Right cardiac atrium (tissue), 5 donors: ENCODE measurements at regions not wholly inside any gene's neighbourhood (a gene's known extent, or its start where the extent isn't known, plus 50 kb on each side); places are given as distances from the start of the nearest gene placed in this dataset.

Experiments
- ATAC-seq, 2 donors: fragments of 200-7000 bp; cut with Tn5 transposase; one replicate each; pipeline versions ENCODE4 v1.8.0 to v1.9.1; 2020; ENCODE audit warnings: moderate library complexity in 2 of 2, mild to moderate bottlenecking in 1 of 2
- DNase-seq, 3 donors: peaks; one replicate each; pipeline ENCODE4 v3.0.0-alpha.2; 2020
- H3K27ac ChIP-seq: one replicate; pipeline ENCODE4 v1.5.1; 2013; ENCODE audit warnings: mild to moderate bottlenecking, low read length, control low read depth, moderate library complexity
- H3K27me3 ChIP-seq: one replicate; pipeline ENCODE4 v1.6.1; 2013; ENCODE audit not compliant: control insufficient read depth, insufficient read depth
- H3K4me1 ChIP-seq: one replicate; pipeline ENCODE4 v1.6.1; 2013; ENCODE audit warnings: low read length; ENCODE audit not compliant: control insufficient read depth, insufficient read depth
- H3K4me3 ChIP-seq: one replicate; pipeline ENCODE4 v1.5.1; 2013; ENCODE audit warnings: low read length, control low read depth
- H3K9me3 ChIP-seq: one replicate; pipeline ENCODE4 v1.6.1; 2013; ENCODE audit warnings: low read length; ENCODE audit not compliant: control insufficient read depth
- WGBS: extraction: QIAGEN DNeasy Blood & Tissue Kit; methylation state at CpG from one replicate; pipeline ENCODE4 v1.1.7; 2013; 5-methylcytosine and 5-hydroxymethylcytosine counted together
- intact Hi-C, 4 donors: fragments of 100-400 bp; cut with DNase I; formaldehyde crosslinking; loops; one replicate each; pipeline versions ENCODE4 v1.11.0 to v1.14.0; 2022 to 2023
- donor health status: healthy with polysubstance abuse.
- donor health status: DM: no; HTN: yes; CAD: no.
- donor health status: DM: no; HTN: no; CAD: no.
- donor health status: DM: no; HTN: yes; CAD: no; lungs with severe emphysema.
- donor health status: DM: yes; HTN: yes; CAD: no.

GRCh38 chr16:51434567-51435198 lies 283.6 kb upstream of the SALL1 start:
- intact Hi-C loops, result no loop called here
- no peak for ATAC-seq

GRCh38 chr16:51433599-51433998 lies 282.5 kb upstream of the SALL1 start:
- H3K4me3 ChIP-seq, result no peak overlapping the region
- 37% methylated on average over 3 of the region's 3 CpGs for WGBS
- H3K27ac ChIP-seq, result no peak overlapping the region
- ATAC-seq (no peak), DNase-seq (no peak)
- H3K27me3 ChIP-seq, result no peaks in the 10 kb centered on the region
- intact Hi-C loops, result no loop called here
- no peaks in the 10 kb centered on the region for H3K9me3 ChIP-seq
- no peaks in the 10 kb centered on the region for H3K4me1 ChIP-seq

More at GRCh38 chr16:51434567-51435198, 283.6 kb upstream of the SALL1 start:
- DNase-seq, result no peak
- WGBS, result 62% methylated on average over 9 of the region's 9 CpGs
- Histone ChIP-seq H3K27ac (no peak overlapping the region), H3K4me1 (no peaks in the 10 kb centered on the region), H3K9me3 (no peaks in the 10 kb centered on the region), H3K4me3 (no peak overlapping the region), H3K27me3 (peaks cover 4% of the 10 kb centered on the region)

- Histone ChIP-seq H3K27me3 (no peaks in the 10 kb centered on the region), H3K9me3 (no peaks in the 10 kb centered on the region), H3K27ac (no peak overlapping the region), H3K4me1 (no peaks in the 10 kb centered on the region), H3K4me3 (no peak overlapping the region)
- no peak for DNase-seq
- intact Hi-C loops, result no loop called here
- WGBS, result 41% methylated on average over 9 of the region's 9 CpGs
- no peak for ATAC-seq
Observed at GRCh38 chr16:51431517-51432241, 280.6 kb upstream of the SALL1 start.

GRCh38 chr16:51430716-51431369 lies 279.8 kb upstream of the SALL1 start:
- ATAC-seq (no peak), DNase-seq (no peak)
- intact Hi-C loops, result no loop called here
- Histone ChIP-seq H3K4me1 (no peaks in the 10 kb centered on the region), H3K27me3 (no peaks in the 10 kb centered on the region), H3K27ac (no peak overlapping the region), H3K9me3 (no peaks in the 10 kb centered on the region), H3K4me3 (no peak overlapping the region)
- WGBS, result 60% methylated on average over 3 of the region's 3 CpGs

- Histone ChIP-seq H3K4me3 (no peak overlapping the region), H3K9me3 (no peaks in the 10 kb centered on the region), H3K27me3 (no peaks in the 10 kb centered on the region), H3K27ac (no peak overlapping the region), H3K4me1 (no peaks in the 10 kb centered on the region)
- intact Hi-C loops, result no loop called here
- 70% methylated on average over 2 of the region's 2 CpGs for WGBS
- ATAC-seq, result no peak
- DNase-seq, result no peak
Observed at GRCh38 chr16:51429041-51429440, 278.0 kb upstream of the SALL1 start.

GRCh38 chr16:51427085-51427484 lies 276.0 kb upstream of the SALL1 start:
- no peak overlapping the region for H3K27ac ChIP-seq
- no peaks in the 10 kb centered on the region for H3K9me3 ChIP-seq
- ATAC-seq (no peak), DNase-seq (no peak)
- WGBS, result 17% methylated on average over 1 of the region's 1 CpG
- intact Hi-C loops, result no loop called here
- no peaks in the 10 kb centered on the region for H3K4me1 ChIP-seq
- no peaks in the 10 kb centered on the region for H3K27me3 ChIP-seq
- no peak overlapping the region for H3K4me3 ChIP-seq

GRCh38 chr16:51426276-51426675 lies 275.2 kb upstream of the SALL1 start:
- H3K27ac ChIP-seq, result no peak overlapping the region
- H3K4me1 ChIP-seq, result no peaks in the 10 kb centered on the region
- intact Hi-C loops, result no loop called here
- no peaks in the 10 kb centered on the region for H3K27me3 ChIP-seq
- no peak overlapping the region for H3K4me3 ChIP-seq
- DNase-seq (no peak), ATAC-seq (no peak)
- H3K9me3 ChIP-seq, result no peaks in the 10 kb centered on the region
- WGBS, result 32% methylated on average over 5 of the region's 5 CpGs

GRCh38 chr16:51420247-51420646 lies 269.2 kb upstream of the SALL1 start:
- ATAC-seq, result no peak
- WGBS, result 44% methylated on average over 2 of the region's 2 CpGs
- intact Hi-C loops, result no loop called here

GRCh38 chr16:51419768-51420167 lies 268.7 kb upstream of the SALL1 start:
- intact Hi-C loops, result no loop called here
- H3K4me3 ChIP-seq, result no peak overlapping the region
- H3K4me1 ChIP-seq, result no peaks in the 10 kb centered on the region
- H3K9me3 ChIP-seq, result no peaks in the 10 kb centered on the region
- H3K27ac ChIP-seq, result no peak overlapping the region
- DNase-seq (no peak), ATAC-seq (no peak)
- WGBS, result 21% methylated on average over 2 of the region's 2 CpGs
- H3K27me3 ChIP-seq, result no peaks in the 10 kb centered on the region

More at GRCh38 chr16:51420247-51420646, 269.2 kb upstream of the SALL1 start:
- H3K9me3 ChIP-seq, result no peaks in the 10 kb centered on the region
- no peak for DNase-seq
- no peaks in the 10 kb centered on the region for H3K27me3 ChIP-seq
- H3K4me3 ChIP-seq, result no peak overlapping the region
- H3K4me1 ChIP-seq, result no peaks in the 10 kb centered on the region
- H3K27ac ChIP-seq, result no peak overlapping the region

GRCh38 chr16:51418258-51418657 lies 267.2 kb upstream of the SALL1 start:
- Histone ChIP-seq H3K4me3 (no peak overlapping the region), H3K27me3 (no peaks in the 10 kb centered on the region), H3K9me3 (no peaks in the 10 kb centered on the region), H3K27ac (no peak overlapping the region), H3K4me1 (no peaks in the 10 kb centered on the region)
- no peak for ATAC-seq
- intact Hi-C loops, result no loop called here
- WGBS, result 65% methylated on average over 6 of the region's 6 CpGs
- no peak for DNase-seq

GRCh38 chr16:51416926-51417325 lies 265.9 kb upstream of the SALL1 start:
- no peaks in the 10 kb centered on the region for H3K27me3 ChIP-seq
- no peak for DNase-seq
- no peaks in the 10 kb centered on the region for H3K9me3 ChIP-seq
- ATAC-seq, result no peak
- H3K4me1 ChIP-seq, result no peaks in the 10 kb centered on the region
- intact Hi-C loops, result no loop called here
- H3K27ac ChIP-seq, result no peak overlapping the region
- H3K4me3 ChIP-seq, result no peak overlapping the region
- 73% methylated on average over 6 of the region's 6 CpGs for WGBS
